ENCODE measurements at regions not wholly inside any gene's neighbourhood (a gene's known extent, or its start where the extent isn't known, plus 50 kb on each side); places are given as distances from the start of the nearest gene placed in this dataset.

GRCh38 chr16:55120408-55120807 lies 189.7 kb downstream of the IRX5 start:
- Histone ChIP-seq H2AFZ (ENCODE audit: control insufficient read depth, low read length) (no peak overlapping the region), H3K4me2 (ENCODE audit: control insufficient read depth, extremely low read depth, insufficient read depth, low read depth, low read length) (no peak overlapping the region), H3K36me3 (ENCODE audit: control insufficient read depth in 2 of 2, extremely low read depth in 1 of 2, insufficient read depth in 2 of 2, low read length in 2 of 2) (no peaks in the 10 kb centered on the region), H3K4me1 (ENCODE audit: control insufficient read depth, extremely low read depth, insufficient read depth, low read length) (no peaks in the 10 kb centered on the region), H3K9me1 (ENCODE audit: control insufficient read depth, extremely low read depth, insufficient read depth, low read length) (no peaks in the 10 kb centered on the region), H3K79me2 (ENCODE audit: control insufficient read depth, insufficient read depth, low read length) (no peaks in the 10 kb centered on the region), H3K9ac (ENCODE audit: control insufficient read depth, extremely low read depth, insufficient read depth, low read length) (no peak overlapping the region), H3K27me3 (ENCODE audit: control insufficient read depth, extremely low read depth, insufficient read depth, low read length) (no peaks in the 10 kb centered on the region), H3K4me3 (ENCODE audit: control insufficient read depth in 2 of 3, extremely low read depth in 1 of 3, insufficient read depth in 2 of 3, low read depth in 1 of 3, low read length in 3 of 3) (no peak overlapping the region), H4K20me1 (ENCODE audit: control insufficient read depth, extremely low read depth, insufficient read depth, low read length) (no peaks in the 10 kb centered on the region), H3K27ac (ENCODE audit: control insufficient read depth, insufficient read depth, low read length) (no peak overlapping the region), H3K9me3 (ENCODE audit: control insufficient read depth, low read depth, low read length) (no peaks in the 10 kb centered on the region)
- no peak for TF ChIP-seq EZH2 (IDR thresholded peaks at IDR 0.05; ENCODE audit: low read length)
- TF ChIP-seq, protein P1, sequence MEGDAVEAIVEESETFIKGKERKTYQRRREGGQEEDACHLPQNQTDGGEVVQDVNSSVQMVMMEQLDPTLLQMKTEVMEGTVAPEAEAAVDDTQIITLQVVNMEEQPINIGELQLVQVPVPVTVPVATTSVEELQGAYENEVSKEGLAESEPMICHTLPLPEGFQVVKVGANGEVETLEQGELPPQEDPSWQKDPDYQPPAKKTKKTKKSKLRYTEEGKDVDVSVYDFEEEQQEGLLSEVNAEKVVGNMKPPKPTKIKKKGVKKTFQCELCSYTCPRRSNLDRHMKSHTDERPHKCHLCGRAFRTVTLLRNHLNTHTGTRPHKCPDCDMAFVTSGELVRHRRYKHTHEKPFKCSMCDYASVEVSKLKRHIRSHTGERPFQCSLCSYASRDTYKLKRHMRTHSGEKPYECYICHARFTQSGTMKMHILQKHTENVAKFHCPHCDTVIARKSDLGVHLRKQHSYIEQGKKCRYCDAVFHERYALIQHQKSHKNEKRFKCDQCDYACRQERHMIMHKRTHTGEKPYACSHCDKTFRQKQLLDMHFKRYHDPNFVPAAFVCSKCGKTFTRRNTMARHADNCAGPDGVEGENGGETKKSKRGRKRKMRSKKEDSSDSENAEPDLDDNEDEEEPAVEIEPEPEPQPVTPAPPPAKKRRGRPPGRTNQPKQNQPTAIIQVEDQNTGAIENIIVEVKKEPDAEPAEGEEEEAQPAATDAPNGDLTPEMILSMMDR (optimal IDR thresholded peaks at IDR 0.05 in 1 of 3, IDR thresholded peaks at IDR 0.05 in 1 of 3, conservative IDR thresholded peaks at IDR 0.05 in 1 of 3; ENCODE audit: extremely low read depth in 1 of 3, insufficient read depth in 2 of 3, low read length in 3 of 3) = peak in 2 of 3 experiments; percentile 22 to 33
- FAIRE-seq (no peak), DNase-seq (ENCODE audit: low read depth, low spot score) (no peak)
- dilution Hi-C loops (cut with MboI; ENCODE audit: extremely low pct_ligation_motif_present, low sequenced_read_pairs) = no loop called here

GRCh38 chr16:55120826-55121225 lies 190.2 kb downstream of the IRX5 start:
- H3K36me3 ChIP-seq (ENCODE audit: control insufficient read depth in 2 of 2, extremely low read depth in 1 of 2, insufficient read depth in 2 of 2, low read length in 2 of 2) = no peaks in the 10 kb centered on the region
- dilution Hi-C loops (cut with MboI; ENCODE audit: extremely low pct_ligation_motif_present, low sequenced_read_pairs) = no loop called here
- H3K27me3 ChIP-seq (ENCODE audit: control insufficient read depth, extremely low read depth, insufficient read depth, low read length) = no peaks in the 10 kb centered on the region
- H4K20me1 ChIP-seq (ENCODE audit: control insufficient read depth, extremely low read depth, insufficient read depth, low read length) = no peaks in the 10 kb centered on the region
- H3K9ac ChIP-seq (ENCODE audit: control insufficient read depth, extremely low read depth, insufficient read depth, low read length) = no peak overlapping the region
- H3K4me3 ChIP-seq (ENCODE audit: control insufficient read depth in 2 of 3, extremely low read depth in 1 of 3, insufficient read depth in 2 of 3, low read depth in 1 of 3, low read length in 3 of 3) = no peak overlapping the region
- no peak overlapping the region for H3K4me2 ChIP-seq (ENCODE audit: control insufficient read depth, extremely low read depth, insufficient read depth, low read depth, low read length)
- no peak for FAIRE-seq
- H3K4me1 ChIP-seq (ENCODE audit: control insufficient read depth, extremely low read depth, insufficient read depth, low read length) = no peaks in the 10 kb centered on the region
- TF ChIP-seq EZH2 (IDR thresholded peaks at IDR 0.05; ENCODE audit: low read length) = no peak
- TF ChIP-seq, protein P1 (optimal IDR thresholded peaks at IDR 0.05 in 1 of 3, IDR thresholded peaks at IDR 0.05 in 1 of 3, conservative IDR thresholded peaks at IDR 0.05 in 1 of 3; ENCODE audit: extremely low read depth in 1 of 3, insufficient read depth in 2 of 3, low read length in 3 of 3) = no peak
- H3K9me1 ChIP-seq (ENCODE audit: control insufficient read depth, extremely low read depth, insufficient read depth, low read length) = no peaks in the 10 kb centered on the region
- H3K27ac ChIP-seq (ENCODE audit: control insufficient read depth, insufficient read depth, low read length) = no peak overlapping the region
- no peaks in the 10 kb centered on the region for H3K79me2 ChIP-seq (ENCODE audit: control insufficient read depth, insufficient read depth, low read length)
- no peak for DNase-seq (ENCODE audit: low read depth, low spot score)
- no peak overlapping the region for H2AFZ ChIP-seq (ENCODE audit: control insufficient read depth, low read length)
- no peaks in the 10 kb centered on the region for H3K9me3 ChIP-seq (ENCODE audit: control insufficient read depth, low read depth, low read length)
